Kidney (tissue), 13 donors: ENCODE measurements at regions not wholly inside any gene's neighbourhood (a gene's known extent, or its start where the extent isn't known, plus 50 kb on each side); places are given as distances from the start of the nearest gene placed in this dataset.

Experiments used
- DNase-seq, 5 donors: peaks; one replicate each; pipeline ENCODE4 v3.0.0-alpha.2; 2013 to 2020
- FAIRE-seq: peaks from 2 replicates; lab custom pipeline; 2012; peaks lifted over from hg19 to GRCh38; lab: Jason Lieb, UNC
- H3K27ac ChIP-seq, 2 donors: one replicate each; pipeline ENCODE4 v1.7.0; 2013; ENCODE audit warnings: low read depth in 2 of 2, low read length in 2 of 2, inconsistent platforms in 1 of 2
- H3K27me3 ChIP-seq: one replicate; pipeline ENCODE4 v1.7.1; 2013; ENCODE audit warnings: low read length, inconsistent platforms; ENCODE audit not compliant: control insufficient read depth, insufficient read depth
- H3K36me3 ChIP-seq, 3 donors: one replicate each; pipeline versions ENCODE4 v1.7.0 to v1.7.1; 2013; ENCODE audit warnings: low read length in 3 of 3, control low read depth in 1 of 3, inconsistent platforms in 1 of 3; ENCODE audit not compliant: insufficient read depth in 3 of 3, control insufficient read depth in 2 of 3
- H3K4me1 ChIP-seq, 3 donors: one replicate each; pipeline versions ENCODE4 v1.7.0 to v1.7.1; 2013; ENCODE audit warnings: low read length in 3 of 3, inconsistent platforms in 1 of 3, low read depth in 1 of 3; ENCODE audit not compliant: control insufficient read depth in 2 of 3, insufficient read depth in 2 of 3
- H3K4me3 ChIP-seq, 3 donors: one replicate each; pipeline versions ENCODE4 v1.7.0 to v1.8.1; 2013; ENCODE audit warnings: low read length in 3 of 3, control low read depth in 1 of 3, inconsistent platforms in 1 of 3
- H3K9ac ChIP-seq, 3 donors: one replicate each; pipeline versions ENCODE4 v1.7.0 to v1.7.1; 2013; ENCODE audit warnings: low read length in 3 of 3, control low read depth in 1 of 3, inconsistent platforms in 1 of 3
- H3K9me3 ChIP-seq, 3 donors: one replicate each; pipeline versions ENCODE4 v1.7.0 to v1.7.1; 2013; ENCODE audit warnings: low read length in 3 of 3, control low read depth in 1 of 3, inconsistent platforms in 1 of 3; ENCODE audit not compliant: control insufficient read depth in 2 of 3, insufficient read depth in 1 of 3
- CTCF ChIP-seq: IDR thresholded peaks from 3 replicates; pipeline ENCODE4 v1.5.1; 2012; ENCODE audit warnings: mild to moderate bottlenecking, moderate library complexity, borderline replicate concordance; ENCODE audit not compliant: insufficient read depth; ENCODE audit errors: extremely low read depth
- intact Hi-C: fragments of 100-400 bp; cut with DNase I; formaldehyde crosslinking; loops from one replicate; pipeline ENCODE4 v1.11.1; 2022
- donor health status: control.
- donor health status: control.
- donor health status: control.
- donor health status: control.
- donor health status: control.
- donor health status: DM: yes; HTN: yes; CAD: no.
- donor health status: Normal renal cell carcinoma (clear cell type).

GRCh38 chr6:144449218-144449617 lies 164.1 kb downstream of the UTRN start:
- no peak overlapping the region for H3K4me3 ChIP-seq
- H3K27me3 ChIP-seq = no peaks in the 10 kb centered on the region
- TF ChIP-seq CTCF = no peak
- intact Hi-C loops = no loop called here
- no peaks in the 10 kb centered on the region for H3K4me1 ChIP-seq
- H3K9me3 ChIP-seq = no peaks in the 10 kb centered on the region
- no peak overlapping the region for H3K27ac ChIP-seq
- FAIRE-seq (no peak), DNase-seq (no peak)
- no peak overlapping the region for H3K9ac ChIP-seq
- peaks cover 10 to 16% (median 10%) of the 10 kb centered on the region in 3 donors for H3K36me3 ChIP-seq

- H3K27ac ChIP-seq = no peak overlapping the region
- H3K9ac ChIP-seq = no peak overlapping the region
- DNase-seq (no peak), FAIRE-seq (no peak)
- intact Hi-C loops = no loop called here
- no peaks in the 10 kb centered on the region for H3K27me3 ChIP-seq
- no peak overlapping the region for H3K4me3 ChIP-seq
- TF ChIP-seq CTCF = no peak
- no peaks in the 10 kb centered on the region for H3K4me1 ChIP-seq
- no peaks in the 10 kb centered on the region for H3K9me3 ChIP-seq
- peaks cover 10 to 22% (median 10%) of the 10 kb centered on the region in 3 donors for H3K36me3 ChIP-seq
Measured at GRCh38 chr6:144449911-144450597, 164.9 kb downstream of the UTRN start.

GRCh38 chr6:144460327-144461095 lies 175.4 kb downstream of the UTRN start:
- Histone ChIP-seq H3K9me3 (peaks cover 0 to 2% (median 0%) of the 10 kb centered on the region in 3 donors), H3K36me3 (peaks cover 7 to 20% (median 8%) of the 10 kb centered on the region in 3 donors), H3K9ac (no peak overlapping the region), H3K27me3 (no peaks in the 10 kb centered on the region), H3K27ac (no peak overlapping the region), H3K4me3 (no peak overlapping the region), H3K4me1 (no peaks in the 10 kb centered on the region)
- DNase-seq = no peak
- TF ChIP-seq CTCF = no peak
- intact Hi-C loops = no loop called here
- FAIRE-seq = no peak
